22Rv1 (cell line): ENCODE measurements at regions not wholly inside any gene's neighbourhood (a gene's known extent, or its start where the extent isn't known, plus 50 kb on each side); places are given as distances from the start of the nearest gene placed in this dataset.

Experiments
- CTCF ChIP-seq: fragments of 450-650 bp; IDR thresholded peaks from 2 replicates; pipeline ENCODE4 v1.5.1; 2017; ENCODE audit warnings: mild to moderate bottlenecking
- ZFX ChIP-seq: fragments of 450-650 bp; IDR thresholded peaks from 2 replicates; pipeline ENCODE4 v1.6.1; 2017; ENCODE audit warnings: antibody characterized with exemption, borderline replicate concordance

GRCh38 chr15:24772686-24773373 is 97.3 kb downstream of the NPAP1 start:
- TF ChIP-seq CTCF, result no peak
- no peak for TF ChIP-seq ZFX
